ENCODE measurements at regions not wholly inside any gene's neighbourhood (a gene's known extent, or its start where the extent isn't known, plus 50 kb on each side); places are given as distances from the start of the nearest gene placed in this dataset.
A peak's percentile ranks its signal among the peaks of the same experiment; 100 is the strongest.

DNA sequence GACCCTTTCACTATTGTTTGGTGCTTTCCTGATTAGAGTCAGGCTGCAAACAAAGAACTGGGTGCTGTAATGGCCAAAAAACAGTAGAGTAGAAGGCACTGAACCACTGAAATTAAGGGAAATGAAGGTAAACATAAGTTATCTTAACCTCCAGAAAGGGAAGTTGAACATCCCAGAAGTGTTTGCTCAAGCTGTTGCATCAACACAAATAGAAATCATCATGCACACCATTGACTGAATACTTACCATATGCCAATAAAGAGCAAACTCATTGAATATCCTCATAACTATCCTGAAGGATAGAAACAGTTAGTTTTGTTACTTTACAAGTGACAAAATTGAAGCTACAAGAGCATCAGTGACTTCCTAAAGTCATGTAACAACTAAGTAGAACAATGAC, 477.4 kb upstream of the CHST9 start:
- no peak for TF ChIP-seq JUND (IDR thresholded peaks at IDR 0.05; ENCODE audit: low read depth)
- in situ Hi-C loops (cut with HindIII; ENCODE audit: low pct_unique_long_range_greater_than_20kb, low sequenced_read_pairs) = no loop called here
- DNase-seq (ENCODE audit: low read depth in 1 of 2, low spot score in 1 of 2) = no peak

DNA sequence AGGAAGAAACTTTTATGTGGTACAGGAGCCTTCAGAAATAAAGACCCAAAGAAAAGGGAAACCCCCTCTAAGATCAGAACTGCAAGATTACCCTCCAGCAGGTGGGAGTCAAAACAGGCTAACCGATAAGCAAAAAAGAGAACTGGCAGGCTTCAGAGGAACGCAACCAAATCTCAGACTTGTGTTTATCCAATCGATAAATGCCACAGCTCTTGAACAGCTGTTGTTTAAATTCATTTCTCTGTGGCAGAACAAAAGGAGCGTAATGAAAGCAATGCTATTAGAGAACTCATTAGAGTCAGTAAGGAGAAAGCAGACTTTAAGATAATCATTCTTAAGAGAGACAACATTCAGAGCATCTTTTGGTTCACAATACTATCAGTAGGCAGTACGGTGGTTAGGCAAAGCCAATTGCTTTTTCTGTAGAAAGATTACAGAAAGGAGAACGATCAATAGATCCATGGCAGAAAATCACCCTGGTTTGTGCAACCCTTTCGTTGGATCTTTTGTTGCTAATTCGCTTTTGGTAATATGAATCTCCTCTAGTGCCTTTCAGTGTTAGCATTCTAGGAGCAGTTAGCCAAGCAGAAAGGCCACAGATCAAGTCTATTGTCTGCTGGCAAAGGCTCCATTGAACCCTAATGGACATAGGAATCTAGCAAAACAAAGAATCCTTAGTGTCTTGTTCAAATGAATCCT, 476.4 kb upstream of the CHST9 start:
- in situ Hi-C loops (cut with HindIII; ENCODE audit: low pct_unique_long_range_greater_than_20kb, low sequenced_read_pairs) = no loop called here
- DNase-seq (ENCODE audit: low read depth in 1 of 2, low spot score in 1 of 2) = no peak
- TF ChIP-seq JUND (IDR thresholded peaks at IDR 0.05; ENCODE audit: low read depth) = no peak

DNA sequence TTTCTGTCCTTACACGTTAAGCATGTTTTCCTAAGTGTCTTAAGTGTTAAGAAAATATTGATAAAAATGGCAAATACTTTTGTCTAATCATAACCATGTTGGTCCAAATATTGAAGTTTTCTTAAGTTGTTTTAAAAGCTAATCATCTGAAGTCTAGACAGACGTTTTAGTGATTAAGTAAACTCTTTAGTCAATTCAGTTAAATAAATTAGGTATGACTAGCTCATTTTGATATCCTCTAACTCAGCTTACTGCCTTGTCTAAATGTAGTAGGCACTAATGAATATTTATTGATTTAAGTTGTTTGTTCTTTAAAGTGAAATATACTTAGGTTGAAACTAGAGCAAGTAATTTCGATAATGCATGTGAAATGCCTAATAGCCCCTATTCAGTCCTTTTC, 471.8 kb upstream of the CHST9 start:
- TF ChIP-seq JUND (IDR thresholded peaks at IDR 0.05; ENCODE audit: low read depth) = no peak
- in situ Hi-C loops (cut with HindIII; ENCODE audit: low pct_unique_long_range_greater_than_20kb, low sequenced_read_pairs) = no loop called here
- no peak for DNase-seq (ENCODE audit: low read depth in 1 of 2, low spot score in 1 of 2)

DNA sequence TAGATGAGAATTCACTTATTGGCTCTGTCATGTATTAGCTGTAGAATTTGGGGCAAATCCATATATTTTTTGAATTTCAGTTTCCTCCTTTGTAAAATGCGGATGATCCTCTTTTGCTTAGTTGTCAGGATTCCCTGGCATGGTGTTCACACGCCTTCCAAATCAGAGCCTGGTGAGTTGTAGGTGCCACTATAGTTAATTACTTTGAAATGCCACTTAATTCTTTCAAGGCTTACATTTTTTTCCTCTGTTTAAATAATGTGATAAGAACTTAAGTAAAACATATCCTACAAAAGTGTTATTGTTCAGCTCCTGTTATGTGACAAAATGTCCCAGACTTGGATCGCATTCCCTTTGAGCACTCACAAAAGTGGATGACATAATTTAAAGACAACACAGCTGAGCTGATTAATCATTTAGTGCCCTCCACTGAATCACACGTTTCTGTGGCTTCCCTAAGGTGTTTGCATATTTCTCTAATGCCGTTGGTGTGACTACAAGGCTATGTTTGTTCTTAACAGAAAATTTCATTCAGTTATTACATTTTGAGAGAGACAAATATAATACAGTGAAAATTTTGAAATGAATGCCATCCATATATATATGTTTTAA, 471.2 kb upstream of the CHST9 start:
- no peak for TF ChIP-seq JUND (IDR thresholded peaks at IDR 0.05; ENCODE audit: low read depth)
- in situ Hi-C loops (cut with HindIII; ENCODE audit: low pct_unique_long_range_greater_than_20kb, low sequenced_read_pairs) = no loop called here
- DNase-seq (ENCODE audit: low read depth in 1 of 2, low spot score in 1 of 2) = no peak

DNA sequence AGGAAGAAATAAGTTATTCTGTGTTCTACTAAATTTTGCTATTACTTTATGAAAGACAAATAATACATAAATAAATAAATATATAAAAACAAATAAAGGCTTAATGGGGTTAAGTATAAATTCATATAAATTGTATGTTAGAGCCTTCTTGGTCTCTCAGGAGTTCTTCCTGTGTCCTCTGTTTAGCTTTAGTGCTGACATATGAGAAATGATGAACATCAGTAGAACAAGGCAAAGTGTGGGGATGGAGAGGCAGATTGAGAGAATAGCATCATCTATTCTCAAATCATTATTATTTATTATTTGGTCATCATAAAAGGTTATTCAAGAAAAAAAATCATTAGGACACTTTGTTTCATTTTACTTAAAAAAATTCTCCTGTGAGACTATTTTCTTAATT, 468.1 kb upstream of the CHST9 start:
- DNase-seq (ENCODE audit: low read depth in 1 of 2, low spot score in 1 of 2) = no peak
- TF ChIP-seq JUND (IDR thresholded peaks at IDR 0.05; ENCODE audit: low read depth) = no peak
- in situ Hi-C loops (cut with HindIII; ENCODE audit: low pct_unique_long_range_greater_than_20kb, low sequenced_read_pairs) = no loop called here

DNA sequence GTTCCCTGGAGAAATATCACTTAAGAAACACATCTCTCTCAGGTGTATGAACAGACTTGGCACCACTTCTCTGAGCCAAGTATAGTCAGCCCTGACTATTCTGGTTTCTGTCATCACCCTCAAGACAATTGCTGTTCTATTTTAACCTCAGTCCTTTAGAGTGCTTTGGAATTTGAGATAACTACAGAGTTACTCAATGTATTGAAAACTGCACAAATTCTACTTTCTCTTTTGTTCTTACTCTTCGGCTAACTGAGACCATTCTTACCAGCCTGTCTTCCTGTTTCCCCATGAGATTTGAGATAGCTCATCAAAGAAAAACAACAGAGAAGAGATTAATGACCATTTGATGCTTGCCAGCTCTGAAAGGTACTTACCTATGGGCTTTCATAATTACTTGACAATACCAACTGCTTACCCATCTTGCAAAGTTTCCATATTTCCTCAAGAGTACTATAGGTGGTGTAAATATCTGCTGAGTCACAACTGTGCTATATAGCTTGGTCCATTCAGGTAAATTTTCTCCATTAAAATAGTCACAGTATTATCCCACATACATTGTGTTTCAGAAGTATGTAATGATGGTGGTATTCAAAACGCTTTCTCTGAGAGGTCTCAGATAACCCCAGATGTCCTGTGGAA, 467.5 kb upstream of the CHST9 start:
- TF ChIP-seq JUND (IDR thresholded peaks at IDR 0.05; ENCODE audit: low read depth) = no peak
- no peak for DNase-seq (ENCODE audit: low read depth in 1 of 2, low spot score in 1 of 2)
- in situ Hi-C loops (cut with HindIII; ENCODE audit: low pct_unique_long_range_greater_than_20kb, low sequenced_read_pairs) = no loop called here

DNA sequence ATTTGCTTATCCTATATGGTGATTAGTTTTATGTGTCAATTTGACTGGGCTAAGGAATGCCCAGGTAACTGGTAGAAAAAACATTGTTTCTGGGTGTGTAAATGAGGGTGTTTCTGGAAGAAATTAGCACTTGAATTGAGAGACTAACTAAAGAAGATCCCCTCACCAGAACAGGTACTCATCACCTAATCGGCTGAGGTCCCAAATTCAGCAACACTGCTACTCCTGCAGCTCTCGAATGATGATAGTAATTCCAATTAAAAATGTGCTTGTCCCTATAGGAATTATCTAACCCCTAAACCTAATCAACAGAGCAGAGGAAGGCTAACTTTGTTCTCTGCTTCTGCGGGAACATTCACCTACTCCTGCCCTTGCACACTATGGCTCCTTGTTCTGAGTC, 464.5 kb upstream of the CHST9 start:
- DNase-seq (ENCODE audit: low read depth in 1 of 2, low spot score in 1 of 2) = no peak
- in situ Hi-C loops (cut with HindIII; ENCODE audit: low pct_unique_long_range_greater_than_20kb, low sequenced_read_pairs) = no loop called here
- no peak for TF ChIP-seq JUND (IDR thresholded peaks at IDR 0.05; ENCODE audit: low read depth)

DNA sequence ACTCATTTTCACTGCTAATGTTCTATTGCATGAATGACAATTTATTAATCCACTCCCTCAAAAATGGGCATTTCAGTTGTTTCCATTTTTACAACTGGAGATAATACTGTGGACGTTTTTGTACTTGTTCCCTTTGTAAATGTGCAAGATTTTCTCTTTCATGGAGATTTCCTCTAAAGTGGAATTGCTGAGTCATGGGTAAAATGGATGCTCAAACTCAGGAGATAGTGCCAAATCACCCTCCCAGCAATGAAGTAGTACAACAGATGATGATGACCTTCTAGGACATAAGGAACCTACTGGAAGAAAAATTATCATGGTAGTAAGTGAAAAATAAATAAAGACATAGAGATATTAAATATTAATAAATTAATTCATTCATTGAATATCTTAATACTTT, 460.8 kb upstream of the CHST9 start:
- no peak for DNase-seq (ENCODE audit: low read depth in 1 of 2, low spot score in 1 of 2)
- no peak for TF ChIP-seq JUND (IDR thresholded peaks at IDR 0.05; ENCODE audit: low read depth)
- in situ Hi-C loops (cut with HindIII; ENCODE audit: low pct_unique_long_range_greater_than_20kb, low sequenced_read_pairs) = no loop called here

DNA sequence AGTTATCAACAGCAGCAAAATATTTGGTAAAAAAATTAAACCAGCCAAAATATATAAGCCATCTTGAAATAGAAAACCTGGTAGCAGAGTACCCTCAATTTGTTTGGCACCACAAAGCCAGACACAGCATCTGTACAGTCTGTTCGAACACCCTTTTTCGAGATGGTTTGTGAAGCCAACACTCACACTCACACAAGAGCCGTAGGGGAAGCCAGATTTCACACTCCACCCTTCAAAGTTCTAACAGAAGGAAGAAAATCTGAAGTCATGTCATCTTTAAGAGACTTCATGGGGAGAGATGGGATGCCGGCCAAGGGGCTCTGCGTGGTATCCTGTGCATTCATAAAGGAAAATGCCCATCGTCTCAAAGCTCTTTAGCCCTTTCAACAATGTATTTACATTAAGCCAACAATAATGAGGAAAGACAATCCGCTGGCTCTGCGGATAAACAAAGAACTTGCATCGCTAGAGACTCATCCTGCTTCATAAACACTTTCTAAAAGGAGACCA, 451.5 kb upstream of the CHST9 start:
- TF ChIP-seq JUND (IDR thresholded peaks at IDR 0.05; ENCODE audit: low read depth) = no peak
- no peak for DNase-seq (ENCODE audit: low read depth in 1 of 2, low spot score in 1 of 2)
- in situ Hi-C loops (cut with HindIII; ENCODE audit: low pct_unique_long_range_greater_than_20kb, low sequenced_read_pairs) = no loop called here

DNA sequence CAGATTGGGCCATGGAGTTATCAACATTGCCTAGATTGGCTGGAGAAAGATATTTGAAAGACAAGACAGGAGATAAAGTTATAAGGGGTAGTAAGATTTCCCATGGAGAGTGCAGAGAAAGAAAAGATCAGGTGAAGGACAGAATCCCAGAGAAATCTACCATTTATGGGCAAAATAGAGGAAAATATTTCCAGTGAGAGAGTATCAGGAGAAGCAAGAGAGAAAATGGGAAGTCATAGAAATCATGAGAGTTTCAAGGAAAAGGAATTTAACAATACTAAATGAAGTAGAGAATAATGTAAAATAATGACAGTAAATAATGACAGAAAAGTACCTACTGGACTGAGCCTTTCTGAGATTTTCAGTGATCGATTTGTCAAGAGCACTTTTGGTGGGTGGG, 447.6 kb upstream of the CHST9 start:
- in situ Hi-C loops (cut with HindIII; ENCODE audit: low pct_unique_long_range_greater_than_20kb, low sequenced_read_pairs) = no loop called here
- DNase-seq (ENCODE audit: low read depth in 1 of 2, low spot score in 1 of 2) = no peak
- TF ChIP-seq JUND (IDR thresholded peaks at IDR 0.05; ENCODE audit: low read depth) = no peak

DNA sequence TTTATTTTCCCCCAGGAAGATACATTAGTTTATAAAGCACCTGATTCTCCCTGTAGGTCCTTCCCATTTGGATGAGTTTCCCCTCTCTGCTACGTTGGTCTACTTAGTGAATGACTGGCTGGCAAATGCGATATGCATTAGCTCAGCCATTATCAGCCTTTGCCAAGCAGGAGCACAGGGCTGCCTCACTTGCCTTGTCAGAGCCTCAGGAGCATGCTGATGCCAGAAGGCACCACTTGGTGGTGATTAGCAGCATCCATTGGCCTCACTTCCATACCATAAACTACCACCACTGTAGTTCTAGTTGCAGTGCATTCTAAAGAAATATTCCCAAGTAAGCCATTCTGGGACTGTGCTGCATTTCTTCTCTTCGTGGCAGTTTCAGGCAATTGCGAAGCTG, 442.8 kb upstream of the CHST9 start:
- in situ Hi-C loops (cut with HindIII; ENCODE audit: low pct_unique_long_range_greater_than_20kb, low sequenced_read_pairs) = no loop called here
- no peak for TF ChIP-seq JUND (IDR thresholded peaks at IDR 0.05; ENCODE audit: low read depth)
- peak in 1 of 2 experiments; percentile 0 for DNase-seq (ENCODE audit: low read depth in 1 of 2, low spot score in 1 of 2)

DNA sequence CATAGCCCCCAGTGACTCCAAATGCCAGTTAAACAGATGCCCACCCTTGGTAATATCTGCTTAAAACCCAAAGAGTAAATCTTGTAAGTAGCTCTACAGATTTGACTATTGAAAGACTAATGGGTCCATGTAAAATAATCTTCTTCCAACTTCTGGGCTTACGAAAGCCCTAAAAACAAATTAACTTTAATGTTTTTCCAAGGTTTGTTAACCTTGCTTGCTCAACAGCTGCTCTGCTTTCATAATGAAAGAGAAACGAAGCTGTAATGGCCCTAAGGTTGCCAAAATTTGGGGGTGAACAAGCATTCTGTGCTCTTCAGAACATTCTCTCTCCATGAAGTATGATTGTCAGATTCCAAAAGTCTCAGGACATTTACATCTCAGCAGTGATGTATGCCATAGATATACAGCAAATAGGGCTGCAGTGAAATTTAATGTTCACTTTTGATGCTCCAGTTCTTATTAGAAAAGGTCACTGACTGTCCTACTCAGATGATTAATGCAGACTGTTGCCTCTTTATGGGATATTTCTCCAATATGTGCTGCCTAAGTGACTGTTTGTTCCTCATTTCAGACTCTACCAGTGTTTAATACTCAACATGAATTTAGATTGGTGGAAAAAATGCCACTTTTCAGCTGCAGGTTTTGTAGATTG, 436.3 kb upstream of the CHST9 start:
- no peak for TF ChIP-seq JUND (IDR thresholded peaks at IDR 0.05; ENCODE audit: low read depth)
- in situ Hi-C loops (cut with HindIII; ENCODE audit: low pct_unique_long_range_greater_than_20kb, low sequenced_read_pairs) = no loop called here
- no peak for DNase-seq (ENCODE audit: low read depth in 1 of 2, low spot score in 1 of 2)

DNA sequence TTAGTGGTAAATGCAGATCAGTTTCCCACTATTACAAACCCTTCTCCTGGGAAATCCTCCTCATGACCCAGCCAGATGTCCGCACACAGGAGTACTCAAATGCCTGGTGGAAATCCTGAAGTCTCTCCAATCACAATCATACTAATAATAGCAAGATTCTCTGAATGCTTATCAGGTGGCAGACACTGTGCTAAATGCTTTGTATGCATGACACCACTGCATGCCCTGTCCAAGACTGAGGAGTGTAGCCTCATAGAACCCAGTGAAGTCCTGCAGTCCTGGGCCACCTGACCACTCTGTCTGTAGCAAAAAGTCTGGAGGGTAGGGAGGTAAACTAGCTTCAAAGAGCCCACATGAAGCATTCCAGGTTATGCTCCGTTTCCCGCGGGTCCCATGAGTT, 434.8 kb upstream of the CHST9 start:
- in situ Hi-C loops (cut with HindIII; ENCODE audit: low pct_unique_long_range_greater_than_20kb, low sequenced_read_pairs) = no loop called here
- no peak for DNase-seq (ENCODE audit: low read depth in 1 of 2, low spot score in 1 of 2)
- no peak for TF ChIP-seq JUND (IDR thresholded peaks at IDR 0.05; ENCODE audit: low read depth)

Data from T47D (cell line).